NCI-H2081 treated with DMSO at 0.1 percent for 48 hours (cell line): ENCODE measurements at regions not wholly inside any gene's neighbourhood (a gene's known extent, or its start where the extent isn't known, plus 50 kb on each side); places are given as distances from the start of the nearest gene placed in this dataset.
A peak's percentile ranks its signal among the peaks of the same experiment; 100 is the strongest.
"Not testable (repeated sequence)": the region's sequence is repeated elsewhere in the genome, so short reads cannot be mapped to it uniquely, and the experiment has no call there.

Experiments
- DNase-seq: peaks from one replicate; lab custom pipeline; 2025; lab: John Stamatoyannopoulos, UW

DNA sequence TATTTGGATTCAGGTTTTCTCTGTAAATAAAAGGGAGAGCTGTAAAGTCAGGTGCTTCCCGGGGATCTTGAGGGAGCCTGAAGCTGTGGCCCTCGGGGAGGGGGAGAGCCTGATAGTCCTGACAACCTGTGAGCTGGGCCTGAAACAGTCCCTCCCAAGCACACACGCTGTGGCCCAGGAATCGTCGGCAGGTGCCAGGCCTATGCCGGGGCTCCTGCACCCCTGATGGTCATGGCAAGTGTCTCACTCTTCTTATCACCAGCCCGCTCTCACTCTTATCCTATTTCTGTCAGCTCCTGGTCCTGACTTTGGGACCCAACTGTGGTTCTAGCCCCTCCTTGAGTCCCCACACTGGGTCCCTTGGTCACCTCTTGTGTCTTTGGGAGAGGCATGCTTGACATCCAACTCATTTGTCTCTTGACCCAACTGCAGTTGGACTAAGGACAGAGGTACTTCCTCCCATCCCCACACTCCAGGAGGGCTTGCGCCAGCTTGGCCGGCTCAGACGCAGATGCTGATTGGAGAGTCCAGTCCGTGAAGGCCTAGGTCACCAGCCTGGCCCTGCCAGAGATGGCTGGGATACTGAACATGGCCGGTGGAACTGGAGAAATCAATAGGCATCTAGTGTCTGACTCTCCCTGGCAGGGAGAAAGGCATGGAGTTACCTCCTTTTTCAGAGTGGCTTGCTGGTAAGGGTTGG lies 170.5 kb upstream of the WSCD1 start:
- no peak for DNase-seq

GRCh38 chr17:5901731-5902130 lies 168.4 kb upstream of the WSCD1 start:
- no peak for DNase-seq

DNA sequence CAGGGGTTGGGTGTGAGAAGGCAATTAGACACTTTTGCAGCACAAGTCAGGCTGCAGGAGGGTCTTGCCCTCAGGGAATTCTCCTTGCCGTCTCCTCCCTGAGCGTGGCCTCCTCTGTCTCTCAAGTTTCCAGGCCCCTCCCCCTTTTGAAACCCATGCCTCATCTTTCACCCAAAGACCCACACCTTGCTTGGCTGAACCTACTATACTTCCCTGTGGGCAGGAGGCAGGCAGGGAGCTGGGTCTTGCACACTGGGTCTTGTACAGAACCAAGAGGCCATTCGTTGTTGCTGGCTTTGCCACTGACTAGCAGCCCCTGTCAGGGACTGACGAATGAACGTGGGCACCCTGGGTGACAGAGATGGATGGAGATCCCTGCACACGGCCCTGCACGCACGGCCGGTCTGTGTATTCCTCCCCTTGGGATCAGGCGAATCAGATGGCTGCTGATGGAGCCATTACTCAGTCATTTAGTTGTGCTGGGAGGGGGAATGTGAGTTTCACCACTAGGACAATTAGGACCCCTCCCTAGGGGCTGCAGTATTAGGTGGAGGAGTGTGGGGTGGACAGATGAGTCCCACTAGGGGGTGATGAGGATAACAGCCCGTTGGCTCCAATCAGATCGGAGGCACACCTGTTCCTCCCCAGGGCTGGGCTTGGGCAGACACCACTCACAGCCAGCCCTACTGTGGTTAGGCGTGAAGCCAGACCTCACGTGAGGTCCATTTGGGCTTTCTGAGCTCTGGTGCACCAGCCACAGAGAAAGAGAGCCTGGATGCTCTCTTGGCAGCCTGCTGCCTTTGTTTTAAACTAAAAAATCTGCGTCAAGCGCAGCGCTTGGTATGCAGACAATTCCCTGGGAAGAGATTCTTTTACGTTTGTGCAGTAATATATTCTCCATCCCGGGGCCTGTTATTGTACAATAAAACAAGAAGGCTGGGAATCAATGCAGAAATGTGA lies 167.7 kb upstream of the WSCD1 start:
- DNase-seq: no peak

DNA sequence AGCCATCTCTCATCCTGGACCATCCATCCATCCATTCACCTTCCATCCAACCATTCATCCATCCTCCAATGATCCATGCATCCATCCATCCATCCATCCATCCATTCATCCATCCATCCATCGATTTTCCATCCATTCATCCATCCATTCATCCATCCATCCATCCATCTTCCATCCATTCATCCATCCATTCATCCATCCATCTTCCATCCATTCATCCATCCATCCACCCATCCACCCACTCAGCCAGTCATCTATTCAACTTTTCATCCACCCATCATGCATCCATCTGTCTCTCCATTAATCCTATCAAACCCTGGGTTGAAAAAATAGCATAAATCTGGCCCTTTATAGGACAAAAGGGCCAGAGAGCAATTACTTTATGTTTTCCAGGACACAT lies 158.3 kb upstream of the WSCD1 start:
- no peak for DNase-seq

DNA sequence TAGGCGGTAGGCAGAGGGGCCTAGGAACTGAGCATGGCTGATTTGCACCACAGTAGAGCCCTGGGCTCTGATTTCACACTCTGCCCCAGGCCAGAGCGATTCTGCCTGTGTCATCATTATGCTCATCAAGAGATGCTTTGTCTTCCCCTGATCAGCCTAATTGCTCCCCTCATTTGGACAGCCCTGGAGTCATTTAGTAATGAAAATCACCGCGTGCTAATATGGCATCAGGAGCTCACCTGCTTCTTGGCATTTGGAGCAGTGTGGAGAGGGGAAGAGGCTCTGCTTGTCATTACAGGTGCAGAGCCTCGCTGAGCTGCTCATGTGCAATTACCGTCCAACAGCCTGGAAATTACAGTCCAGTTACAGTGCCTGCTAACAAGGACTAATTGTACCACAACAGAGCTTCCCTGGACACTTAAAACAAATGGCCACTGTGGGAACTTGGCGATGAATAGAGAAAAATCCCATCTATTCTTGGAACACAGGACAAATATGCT lies 157.1 kb upstream of the WSCD1 start:
- peak; percentile 10 for DNase-seq

GRCh38 chr17:5913641-5914040 lies 156.5 kb upstream of the WSCD1 start:
- no peak for DNase-seq

DNA sequence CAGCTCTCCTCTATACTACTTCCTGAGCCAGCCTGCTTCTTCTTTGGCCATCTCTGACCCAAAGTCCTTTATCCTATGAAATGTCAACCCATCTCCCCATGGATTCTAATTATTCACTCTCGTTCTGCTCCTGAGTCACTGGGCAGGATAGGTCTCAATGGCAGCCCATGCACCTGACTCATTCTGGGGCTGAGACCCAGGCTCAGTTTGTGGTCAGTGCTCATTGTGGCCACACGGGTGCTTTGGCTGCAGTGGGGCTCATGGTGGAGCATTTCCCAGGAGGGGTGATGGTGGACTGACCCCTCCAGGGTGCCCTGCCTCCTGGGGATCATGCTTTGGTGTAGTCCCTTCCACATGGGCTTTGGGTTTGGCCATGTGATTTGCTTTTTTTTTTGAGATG lies 154.8 kb upstream of the WSCD1 start:
- DNase-seq: no peak

GRCh38 chr17:5919089-5919488 lies 151.1 kb upstream of the WSCD1 start:
- DNase-seq: no peak

DNA sequence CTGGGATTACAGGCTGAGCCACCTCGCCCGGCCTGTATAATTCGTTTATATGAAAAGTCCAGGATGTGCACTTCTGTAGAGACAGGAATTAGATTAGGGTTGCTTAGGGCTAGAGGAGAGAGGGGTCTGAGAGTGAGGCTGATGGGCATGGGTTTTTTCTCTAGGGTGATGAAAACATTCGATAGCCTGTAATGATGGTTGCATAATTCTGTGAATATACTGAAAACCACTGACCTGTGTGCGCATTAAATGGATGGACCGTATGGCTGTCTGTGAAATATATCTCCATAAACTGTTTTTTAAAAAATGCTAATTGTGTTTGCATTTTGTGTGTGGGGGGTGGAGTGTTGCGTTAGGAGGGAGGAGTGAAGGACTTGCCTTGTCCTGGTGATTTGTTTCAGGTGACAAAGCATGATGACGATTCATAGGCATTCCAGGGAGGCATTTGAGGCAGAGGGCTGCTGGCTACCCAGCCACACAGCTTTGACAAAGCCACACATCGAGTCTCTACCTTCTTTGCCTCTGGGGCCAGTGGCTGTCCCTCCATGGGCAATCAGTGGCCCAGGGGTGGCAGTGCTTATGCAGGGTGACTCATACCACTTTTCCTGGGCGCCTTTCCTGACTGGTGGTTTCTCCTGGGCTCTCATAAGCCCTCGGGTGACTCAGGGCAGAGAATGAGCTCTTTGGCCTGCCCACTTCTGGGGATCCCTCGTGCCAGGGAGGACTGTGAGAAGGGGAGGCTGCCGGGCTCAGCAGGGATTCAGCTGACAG lies 148.5 kb upstream of the WSCD1 start:
- DNase-seq: no peak

DNA sequence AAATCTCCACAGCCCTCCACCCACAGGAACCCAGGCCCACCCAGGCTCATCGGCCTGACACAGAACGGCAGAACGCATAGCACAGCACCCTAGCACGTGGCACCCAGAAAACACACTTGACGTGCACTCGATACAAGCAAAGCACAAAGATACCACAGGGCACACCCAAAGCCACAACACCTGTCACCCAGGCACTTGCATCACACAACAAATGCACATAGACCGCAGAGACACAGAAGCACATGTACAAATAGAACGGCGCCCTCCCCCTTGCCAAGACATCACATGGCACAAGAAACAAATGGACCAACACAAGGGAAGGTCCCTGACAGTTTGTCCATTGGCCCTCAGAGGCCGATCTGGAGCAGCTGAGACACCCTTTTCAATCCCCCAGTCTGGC lies 147.7 kb upstream of the WSCD1 start:
- no peak for DNase-seq

- DNase-seq: no peak
These were observed 140.5 kb upstream of the WSCD1 start for GRCh38 chr17:5929721-5930120.

GRCh38 chr17:5930555-5930954 lies 139.6 kb upstream of the WSCD1 start:
- not testable (repeated sequence) for DNase-seq

- no peak for DNase-seq
These were observed 138.6 kb upstream of the WSCD1 start for GRCh38 chr17:5931616-5932015.

DNA sequence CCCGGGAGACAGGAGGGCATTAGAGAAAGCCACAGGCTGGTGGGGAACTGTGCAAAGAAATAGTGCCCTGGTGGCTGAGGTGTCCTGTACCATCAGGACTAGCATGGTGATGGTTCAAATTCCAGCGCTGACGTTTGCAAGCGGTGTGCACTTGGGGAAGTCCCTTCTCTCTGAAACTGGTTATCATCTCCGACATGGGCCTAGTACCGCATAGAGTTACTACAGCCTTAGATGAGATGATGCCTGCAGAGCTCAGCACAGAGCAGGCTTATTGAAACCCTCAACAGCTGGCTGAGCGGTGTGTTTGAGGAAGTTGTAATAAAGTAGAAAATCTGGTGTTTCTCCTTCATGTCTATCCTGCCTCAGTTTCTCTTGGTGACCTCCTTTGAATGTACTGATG lies 136.7 kb upstream of the WSCD1 start:
- DNase-seq: no peak

GRCh38 chr17:5941258-5941657 lies 128.9 kb upstream of the WSCD1 start:
- no peak for DNase-seq

DNA sequence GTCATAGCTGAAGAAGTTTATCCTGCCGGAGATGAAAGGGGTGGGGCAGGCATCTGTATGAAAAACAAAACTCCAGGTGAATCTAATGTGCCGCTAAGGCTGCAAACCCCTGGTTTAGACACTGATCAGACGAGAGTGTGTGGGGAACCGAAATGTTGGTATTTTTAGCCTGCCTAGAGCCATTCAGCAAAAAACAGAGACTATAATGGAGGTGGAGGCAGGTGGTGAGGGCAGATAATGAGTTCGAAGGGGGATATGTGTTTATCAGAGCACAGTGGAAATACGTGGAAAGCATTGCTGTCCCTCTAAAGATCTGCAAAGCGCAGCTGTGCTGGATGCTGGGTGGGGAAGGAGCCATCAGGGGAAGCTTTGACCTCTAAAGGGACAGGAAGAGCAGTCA lies 127.5 kb upstream of the WSCD1 start:
- DNase-seq: no peak

DNA sequence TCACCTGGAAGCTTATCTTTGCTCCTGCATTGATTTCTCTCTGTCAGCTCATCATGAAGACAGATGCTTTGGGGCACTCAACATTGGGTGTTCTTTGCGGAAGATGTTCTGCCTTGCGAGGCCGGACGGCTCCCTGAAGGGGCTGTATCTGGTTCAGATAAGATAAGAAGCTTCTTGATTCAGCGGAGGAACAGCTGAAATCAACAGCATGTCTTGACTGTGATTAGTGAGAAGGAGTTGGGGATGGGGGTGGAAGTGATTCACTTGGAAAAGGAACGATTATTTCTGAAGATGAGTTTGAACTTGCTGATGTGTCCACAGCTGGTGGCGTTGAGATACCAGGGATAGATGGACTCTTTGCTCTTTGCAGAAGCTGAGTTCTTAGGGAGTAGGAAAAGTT lies 126.9 kb upstream of the WSCD1 start:
- DNase-seq: no peak

GRCh38 chr17:5943982-5944381 lies 126.2 kb upstream of the WSCD1 start:
- DNase-seq: no peak

DNA sequence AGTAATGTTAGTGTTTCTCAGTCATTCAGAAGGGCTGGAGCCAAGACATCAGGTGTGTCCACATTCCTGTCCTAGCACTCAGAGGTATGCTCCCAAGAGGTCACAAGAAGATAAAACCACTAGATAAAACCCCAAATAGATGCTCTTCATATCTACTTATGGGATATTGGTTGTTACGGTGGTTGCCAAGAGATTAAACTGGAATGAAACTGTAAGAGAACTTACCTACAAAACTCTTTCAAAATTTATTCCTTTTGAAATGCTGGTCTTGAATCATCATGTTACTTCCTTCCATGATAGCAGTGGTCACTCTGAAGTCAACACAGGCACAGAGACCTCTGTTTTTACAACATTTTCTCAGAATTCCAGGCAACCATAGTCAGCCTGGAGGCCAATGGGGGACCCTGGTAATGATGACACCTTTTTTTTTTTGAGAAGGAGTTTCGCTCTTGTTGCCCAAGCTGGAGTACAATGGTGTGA lies 122.4 kb upstream of the WSCD1 start:
- DNase-seq: no peak

DNA sequence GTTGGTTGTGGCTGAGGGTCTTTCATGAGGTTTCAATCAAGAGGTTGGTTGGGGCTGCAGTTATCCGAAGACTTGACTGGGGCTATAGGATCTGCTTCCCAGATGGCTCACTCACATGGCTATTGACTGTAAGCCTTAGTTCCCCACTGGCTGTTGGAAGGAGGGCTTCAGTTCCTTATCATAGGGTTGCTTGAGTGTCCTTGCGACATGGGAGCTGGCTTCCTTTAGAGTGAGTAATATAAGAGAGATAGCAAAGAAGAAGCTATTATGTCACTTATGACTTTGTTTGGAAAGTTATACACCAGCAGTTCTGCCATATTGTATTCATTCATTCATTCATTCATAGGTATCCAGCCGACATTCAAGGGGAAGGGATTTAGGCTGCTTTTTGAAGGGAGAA lies 121.4 kb upstream of the WSCD1 start:
- DNase-seq: no peak

GRCh38 chr17:5950878-5951277 lies 119.3 kb upstream of the WSCD1 start:
- DNase-seq: no peak

DNA sequence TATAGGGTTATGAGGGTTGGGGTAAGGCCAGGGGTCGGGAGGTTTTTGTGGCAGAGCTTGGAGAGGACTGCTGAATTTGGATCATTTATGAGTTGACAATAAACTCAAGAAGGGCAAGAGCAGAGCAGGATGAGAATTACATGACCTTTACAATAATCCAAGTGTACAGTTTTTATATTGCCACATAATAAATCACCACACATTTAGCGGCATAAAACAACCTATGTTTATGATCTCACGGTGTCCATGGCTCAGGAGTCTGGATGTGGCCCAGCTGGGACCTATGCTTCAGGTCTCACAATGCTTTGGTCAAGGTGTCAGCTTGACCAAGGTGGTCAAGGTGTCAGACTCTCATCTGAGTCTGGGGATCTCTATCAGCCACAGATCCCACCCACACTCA lies 118.3 kb upstream of the WSCD1 start:
- no peak for DNase-seq
